Activated CD4-positive, alpha-beta T cell treated with anti-CD3 and anti-CD28 coated beads, Interleukin-2, amount 10 ng/mL, durations not matched to agents 24 days and 14 days (primary cell): ENCODE measurements at regions not wholly inside any gene's neighbourhood (a gene's known extent, or its start where the extent isn't known, plus 50 kb on each side); places are given as distances from the start of the nearest gene placed in this dataset.
"Not testable (repeated sequence)": the region's sequence is repeated elsewhere in the genome, so short reads cannot be mapped to it uniquely, and the experiment has no call there.

Experiments
- DNase-seq: peaks from one replicate; pipeline ENCODE4 v3.0.0; 2022
- H3K27ac Mint-ChIP-seq: one replicate; pipeline ENCODE4 v1.8.0; 2022; ENCODE audit warnings: mild to moderate bottlenecking, mixed read lengths
- H3K27me3 Mint-ChIP-seq: one replicate; pipeline ENCODE4 v1.8.0; 2022; ENCODE audit warnings: mixed read lengths
- H3K36me3 Mint-ChIP-seq: one replicate; pipeline ENCODE4 v1.8.0; 2022; ENCODE audit warnings: low read depth, mild to moderate bottlenecking, mixed read lengths
- H3K4me1 Mint-ChIP-seq: one replicate; pipeline ENCODE4 v1.8.0; 2021; ENCODE audit warnings: mixed read lengths
- H3K4me3 Mint-ChIP-seq: one replicate; pipeline ENCODE4 v1.8.0; 2022; ENCODE audit warnings: mild to moderate bottlenecking, moderate library complexity, mixed read lengths
- H3K9me3 Mint-ChIP-seq: one replicate; pipeline ENCODE4 v1.8.0; 2021; ENCODE audit warnings: mixed read lengths
- intact Hi-C: fragments of 100-400 bp; cut with micrococcal nuclease; formaldehyde crosslinking; loops from one replicate; pipeline ENCODE4 v1.15.1; 2023

GRCh38 chr15:88987591-88987933, 74.4 kb upstream of the MFGE8 start:
- H3K9me3 Mint-ChIP-seq = no peaks in the 10 kb centered on the region
- H3K27me3 Mint-ChIP-seq = peaks cover 11% of the 10 kb centered on the region
- H3K27ac Mint-ChIP-seq = no peak overlapping the region
- intact Hi-C loops = no loop called here
- no peak overlapping the region for H3K4me3 Mint-ChIP-seq
- no peaks in the 10 kb centered on the region for H3K36me3 Mint-ChIP-seq
- no peak for DNase-seq
- no peaks in the 10 kb centered on the region for H3K4me1 Mint-ChIP-seq

- Mint-ChIP-seq H3K4me1 (no peaks in the 10 kb centered on the region), H3K27ac (no peak overlapping the region), H3K27me3 (peaks cover 11% of the 10 kb centered on the region), H3K4me3 (no peak overlapping the region), H3K36me3 (no peaks in the 10 kb centered on the region), H3K9me3 (no peaks in the 10 kb centered on the region)
- DNase-seq = no peak
- intact Hi-C loops = no loop called here
Observed at GRCh38 chr15:88987934-88988671, 74.9 kb upstream of the MFGE8 start.

GRCh38 chr15:88989578-88989977, 76.4 kb upstream of the MFGE8 start:
- no peaks in the 10 kb centered on the region for H3K9me3 Mint-ChIP-seq
- H3K4me3 Mint-ChIP-seq = no peak overlapping the region
- intact Hi-C loops = no loop called here
- H3K4me1 Mint-ChIP-seq = no peaks in the 10 kb centered on the region
- H3K27ac Mint-ChIP-seq = no peak overlapping the region
- no peaks in the 10 kb centered on the region for H3K36me3 Mint-ChIP-seq
- DNase-seq = no peak
- H3K27me3 Mint-ChIP-seq = peaks cover 11% of the 10 kb centered on the region

- no peak for DNase-seq
- Mint-ChIP-seq H3K9me3 (no peaks in the 10 kb centered on the region), H3K4me3 (no peak overlapping the region), H3K36me3 (no peaks in the 10 kb centered on the region), H3K4me1 (no peaks in the 10 kb centered on the region), H3K27me3 (peaks cover 11% of the 10 kb centered on the region), H3K27ac (no peak overlapping the region)
- intact Hi-C loops = no loop called here
Observed at GRCh38 chr15:88990185-88990679, 77.1 kb upstream of the MFGE8 start.

DNA sequence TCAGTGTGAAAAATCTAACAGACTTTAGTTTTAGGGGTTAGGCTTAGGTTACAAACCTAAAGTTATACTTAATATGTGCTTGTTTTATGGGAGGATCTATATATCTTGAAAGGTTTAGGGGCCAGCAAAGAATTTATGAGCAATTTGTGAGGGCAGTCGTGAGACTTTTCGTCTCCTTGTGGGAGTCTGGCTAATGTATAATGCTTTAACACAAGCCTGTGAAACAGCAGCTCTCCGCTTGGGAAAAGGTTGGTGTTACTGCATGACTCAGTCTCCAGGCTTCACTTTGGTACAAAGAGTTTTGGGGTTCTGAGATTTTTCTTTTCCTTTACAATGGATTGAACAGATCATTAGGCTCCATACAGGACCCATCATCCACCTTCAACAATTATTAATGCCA, 79.0 kb upstream of the MFGE8 start:
- intact Hi-C loops = no loop called here
- no peak for DNase-seq
- Mint-ChIP-seq H3K36me3 (no peaks in the 10 kb centered on the region), H3K9me3 (no peaks in the 10 kb centered on the region), H3K4me3 (no peak overlapping the region), H3K27me3 (peaks cover 13% of the 10 kb centered on the region), H3K4me1 (no peaks in the 10 kb centered on the region), H3K27ac (no peak overlapping the region)

- peaks cover 10% of the 10 kb centered on the region for H3K27me3 Mint-ChIP-seq
- intact Hi-C loops = no loop called here
- no peaks in the 10 kb centered on the region for H3K4me1 Mint-ChIP-seq
- no peak overlapping the region for H3K27ac Mint-ChIP-seq
- H3K36me3 Mint-ChIP-seq = no peaks in the 10 kb centered on the region
- no peak for DNase-seq
- no peaks in the 10 kb centered on the region for H3K9me3 Mint-ChIP-seq
- no peak overlapping the region for H3K4me3 Mint-ChIP-seq
Observed at GRCh38 chr15:88992912-88993376, 79.8 kb upstream of the MFGE8 start.

- H3K27ac Mint-ChIP-seq = no peak overlapping the region
- intact Hi-C loops = no loop called here
- peaks cover 13% of the 10 kb centered on the region for H3K27me3 Mint-ChIP-seq
- no peaks in the 10 kb centered on the region for H3K9me3 Mint-ChIP-seq
- no peaks in the 10 kb centered on the region for H3K36me3 Mint-ChIP-seq
- H3K4me1 Mint-ChIP-seq = no peaks in the 10 kb centered on the region
- no peak overlapping the region for H3K4me3 Mint-ChIP-seq
- no peak for DNase-seq
Observed at GRCh38 chr15:88993662-88994061, 80.5 kb upstream of the MFGE8 start.

DNA sequence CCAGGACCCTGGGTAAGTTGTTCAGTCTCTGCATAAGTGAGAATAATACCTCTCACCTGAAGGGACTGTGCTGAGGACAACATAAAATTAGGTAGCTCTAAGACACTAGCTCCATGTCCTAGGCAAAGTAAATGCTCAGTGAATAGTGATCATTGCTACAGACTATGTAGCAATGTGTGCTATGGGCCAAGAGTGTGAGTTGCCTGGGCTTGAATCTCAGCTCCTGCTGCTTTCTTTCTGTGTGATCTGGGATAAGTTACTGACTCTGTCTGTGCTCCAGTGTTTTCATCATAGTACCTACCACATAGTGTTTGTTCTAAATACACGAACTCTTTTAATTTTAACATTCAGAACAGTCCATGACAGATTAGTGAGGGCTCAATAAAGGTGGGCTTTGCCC, 81.1 kb upstream of the MFGE8 start:
- H3K9me3 Mint-ChIP-seq = no peaks in the 10 kb centered on the region
- H3K27ac Mint-ChIP-seq = no peak overlapping the region
- peaks cover 11% of the 10 kb centered on the region for H3K27me3 Mint-ChIP-seq
- no peaks in the 10 kb centered on the region for H3K36me3 Mint-ChIP-seq
- DNase-seq = no peak
- no peaks in the 10 kb centered on the region for H3K4me1 Mint-ChIP-seq
- no peak overlapping the region for H3K4me3 Mint-ChIP-seq
- intact Hi-C loops = no loop called here

- H3K9me3 Mint-ChIP-seq = no peaks in the 10 kb centered on the region
- intact Hi-C loops = no loop called here
- no peaks in the 10 kb centered on the region for H3K36me3 Mint-ChIP-seq
- no peak overlapping the region for H3K27ac Mint-ChIP-seq
- no peak for DNase-seq
- H3K4me3 Mint-ChIP-seq = no peak overlapping the region
- H3K27me3 Mint-ChIP-seq = peaks cover 8% of the 10 kb centered on the region
- no peaks in the 10 kb centered on the region for H3K4me1 Mint-ChIP-seq
Observed at GRCh38 chr15:88995449-88995848, 82.3 kb upstream of the MFGE8 start.

GRCh38 chr15:88997531-88997930, 84.4 kb upstream of the MFGE8 start:
- peaks cover 4% of the 10 kb centered on the region for H3K4me1 Mint-ChIP-seq
- H3K36me3 Mint-ChIP-seq = no peaks in the 10 kb centered on the region
- H3K9me3 Mint-ChIP-seq = no peaks in the 10 kb centered on the region
- H3K27ac Mint-ChIP-seq = no peak overlapping the region
- DNase-seq = no peak
- H3K27me3 Mint-ChIP-seq = peaks cover 6% of the 10 kb centered on the region
- no peak overlapping the region for H3K4me3 Mint-ChIP-seq
- intact Hi-C loops = no loop called here

DNA sequence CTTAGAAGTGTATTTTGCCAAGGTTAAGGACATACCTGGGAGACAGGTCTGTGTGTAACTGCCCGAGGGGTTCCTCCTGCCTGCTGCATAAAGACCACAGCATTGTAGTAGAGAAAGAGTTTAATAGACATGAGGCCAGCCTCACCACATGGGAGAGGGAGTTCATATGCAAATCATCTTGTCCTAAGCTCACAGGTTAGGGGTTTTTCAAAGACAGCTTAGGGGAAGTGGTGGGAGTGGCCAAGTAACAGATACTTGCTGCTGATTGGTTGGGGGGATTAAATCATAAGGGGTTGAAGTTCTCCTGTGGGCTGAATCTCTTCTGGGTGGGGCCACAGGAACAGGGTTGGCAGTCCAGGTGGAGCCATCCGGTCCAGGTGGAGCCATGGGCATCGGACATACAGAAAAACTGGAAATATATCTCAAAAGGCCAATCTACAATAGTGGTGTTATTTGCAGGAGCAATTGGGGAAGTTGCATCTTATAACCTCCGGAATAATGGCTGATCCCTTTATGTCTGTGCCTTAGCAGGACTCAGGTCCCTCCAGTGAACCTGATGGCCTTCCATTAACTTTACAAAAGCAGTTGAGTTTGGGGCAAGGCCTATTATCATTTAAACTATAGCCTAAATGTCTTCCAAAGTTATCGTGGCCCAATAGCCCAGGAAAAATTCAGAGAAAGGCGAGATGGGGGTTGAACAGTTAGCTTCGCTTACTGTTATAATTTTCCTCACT, 86.0 kb upstream of the MFGE8 start:
- Mint-ChIP-seq H3K36me3 (no peaks in the 10 kb centered on the region), H3K9me3 (no peaks in the 10 kb centered on the region), H3K27me3 (peaks cover 6% of the 10 kb centered on the region), H3K4me3 (no peak overlapping the region), H3K4me1 (peaks cover 4% of the 10 kb centered on the region), H3K27ac (no peak overlapping the region)
- intact Hi-C loops = no loop called here
- DNase-seq = no peak

- H3K27me3 Mint-ChIP-seq, H3K36me3 Mint-ChIP-seq, H3K4me3 Mint-ChIP-seq, H3K27ac Mint-ChIP-seq, H3K4me1 Mint-ChIP-seq, intact Hi-C loops, H3K9me3 Mint-ChIP-seq, DNase-seq: not testable (repeated sequence)
Observed at GRCh38 chr15:89001708-89002275, 86.5 kb upstream of the ABHD2 start.

DNA sequence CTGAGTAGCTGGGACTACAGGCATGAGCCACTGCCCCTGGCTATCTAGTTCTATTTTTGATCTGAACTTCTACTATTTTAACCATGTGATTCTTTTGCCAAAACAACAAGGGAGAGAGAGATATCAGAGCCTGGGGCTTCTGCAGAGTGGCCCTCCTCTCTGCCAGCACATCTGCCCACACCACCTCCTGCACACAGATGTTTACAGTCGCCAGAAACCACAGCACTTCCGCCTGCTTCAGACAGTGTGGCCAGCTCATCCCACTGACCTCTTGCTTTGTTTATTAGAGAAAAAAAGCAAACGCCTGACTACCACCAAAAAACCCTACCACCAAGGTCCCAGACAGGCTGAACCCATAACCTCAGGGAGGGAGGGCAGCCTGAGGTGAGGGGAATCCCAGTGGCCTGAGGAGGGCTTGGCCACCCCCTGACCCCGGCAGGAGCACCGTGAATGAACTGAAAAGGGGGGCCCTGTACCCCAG, 85.9 kb upstream of the ABHD2 start:
- peaks cover 9% of the 10 kb centered on the region for H3K27me3 Mint-ChIP-seq
- intact Hi-C loops = no loop called here
- no peaks in the 10 kb centered on the region for H3K9me3 Mint-ChIP-seq
- no peak for DNase-seq
- no peaks in the 10 kb centered on the region for H3K36me3 Mint-ChIP-seq
- H3K27ac Mint-ChIP-seq = no peak overlapping the region
- H3K4me3 Mint-ChIP-seq = no peak overlapping the region
- H3K4me1 Mint-ChIP-seq = peaks cover 4% of the 10 kb centered on the region

GRCh38 chr15:89002830-89003229, 85.4 kb upstream of the ABHD2 start:
- H3K4me3 Mint-ChIP-seq = no peak overlapping the region
- H3K4me1 Mint-ChIP-seq = peaks cover 4% of the 10 kb centered on the region
- H3K36me3 Mint-ChIP-seq = no peaks in the 10 kb centered on the region
- no peaks in the 10 kb centered on the region for H3K9me3 Mint-ChIP-seq
- no peak overlapping the region for H3K27ac Mint-ChIP-seq
- intact Hi-C loops = no loop called here
- no peak for DNase-seq
- H3K27me3 Mint-ChIP-seq = peaks cover 8% of the 10 kb centered on the region
